ENCODE measurements at regions not wholly inside any gene's neighbourhood (a gene's known extent, or its start where the extent isn't known, plus 50 kb on each side); places are given as distances from the start of the nearest gene placed in this dataset.

GRCh38 chr2:120888851-120889250, 153.2 kb downstream of the GLI2 start:
- Histone ChIP-seq H3K4me3 (ENCODE audit: low read length, poor library complexity, severe bottlenecking) (no peak overlapping the region), H3K79me2 (ENCODE audit: insufficient read depth, low read length) (no peaks in the 10 kb centered on the region), H3K36me3 (ENCODE audit: insufficient read depth, low read length) (no peaks in the 10 kb centered on the region), H3K9me2 (replicated peaks; ENCODE audit: low read depth, low read length) (no peaks in the 10 kb centered on the region), H2AFZ (ENCODE audit: low read length) (no peak overlapping the region), H3K9me3 (ENCODE audit: insufficient read depth, low read depth, low read length) (no peaks in the 10 kb centered on the region), H3K4me2 (ENCODE audit: low read depth, low read length, poor library complexity, severe bottlenecking) (no peak overlapping the region), H3F3A (ENCODE audit: low read depth) (no peaks in the 10 kb centered on the region), H3K9ac (ENCODE audit: low read depth, low read length, poor library complexity, severe bottlenecking) (no peak overlapping the region), H3K4me1 (ENCODE audit: insufficient read depth, low read length, poor library complexity, severe bottlenecking) (no peaks in the 10 kb centered on the region), H4K20me1 (ENCODE audit: insufficient read depth, low read length, poor library complexity, severe bottlenecking) (no peaks in the 10 kb centered on the region), H3K27me3 (ENCODE audit: insufficient read depth, low read length, poor library complexity, severe bottlenecking) (no peaks in the 10 kb centered on the region)
- TF ChIP-seq CTCF (conservative IDR thresholded peaks at IDR 0.05; ENCODE audit: low read length), result no peak
- TF ChIP-seq EZH2phosphoT487 (IDR thresholded peaks at IDR 0.05; ENCODE audit: borderline replicate concordance), result no peak

GRCh38 chr2:120889936-120890335, 154.3 kb downstream of the GLI2 start:
- H3F3A ChIP-seq (ENCODE audit: low read depth), result no peaks in the 10 kb centered on the region
- H4K20me1 ChIP-seq (ENCODE audit: insufficient read depth, low read length, poor library complexity, severe bottlenecking), result no peaks in the 10 kb centered on the region
- H3K4me1 ChIP-seq (ENCODE audit: insufficient read depth, low read length, poor library complexity, severe bottlenecking), result no peaks in the 10 kb centered on the region
- H3K9ac ChIP-seq (ENCODE audit: low read depth, low read length, poor library complexity, severe bottlenecking), result no peak overlapping the region
- TF ChIP-seq CTCF (conservative IDR thresholded peaks at IDR 0.05; ENCODE audit: low read length) (no peak), EZH2phosphoT487 (IDR thresholded peaks at IDR 0.05; ENCODE audit: borderline replicate concordance) (no peak)
- H3K4me2 ChIP-seq (ENCODE audit: low read depth, low read length, poor library complexity, severe bottlenecking), result no peak overlapping the region
- H3K27me3 ChIP-seq (ENCODE audit: insufficient read depth, low read length, poor library complexity, severe bottlenecking), result no peaks in the 10 kb centered on the region
- no peaks in the 10 kb centered on the region for H3K79me2 ChIP-seq (ENCODE audit: insufficient read depth, low read length)
- H3K9me2 ChIP-seq (replicated peaks; ENCODE audit: low read depth, low read length), result no peaks in the 10 kb centered on the region
- H3K9me3 ChIP-seq (ENCODE audit: insufficient read depth, low read depth, low read length), result no peaks in the 10 kb centered on the region
- no peaks in the 10 kb centered on the region for H3K36me3 ChIP-seq (ENCODE audit: insufficient read depth, low read length)
- no peak overlapping the region for H3K4me3 ChIP-seq (ENCODE audit: low read length, poor library complexity, severe bottlenecking)
- no peak overlapping the region for H2AFZ ChIP-seq (ENCODE audit: low read length)

GRCh38 chr2:120890566-120891360, 155.1 kb downstream of the GLI2 start:
- no peaks in the 10 kb centered on the region for H3K9me2 ChIP-seq (replicated peaks; ENCODE audit: low read depth, low read length)
- H3K79me2 ChIP-seq (ENCODE audit: insufficient read depth, low read length), result no peaks in the 10 kb centered on the region
- no peaks in the 10 kb centered on the region for H3F3A ChIP-seq (ENCODE audit: low read depth)
- H4K20me1 ChIP-seq (ENCODE audit: insufficient read depth, low read length, poor library complexity, severe bottlenecking), result no peaks in the 10 kb centered on the region
- TF ChIP-seq EZH2phosphoT487 (IDR thresholded peaks at IDR 0.05; ENCODE audit: borderline replicate concordance), result no peak
- TF ChIP-seq CTCF (conservative IDR thresholded peaks at IDR 0.05; ENCODE audit: low read length), result no peak
- no peaks in the 10 kb centered on the region for H3K4me1 ChIP-seq (ENCODE audit: insufficient read depth, low read length, poor library complexity, severe bottlenecking)
- no peaks in the 10 kb centered on the region for H3K27me3 ChIP-seq (ENCODE audit: insufficient read depth, low read length, poor library complexity, severe bottlenecking)
- no peaks in the 10 kb centered on the region for H3K36me3 ChIP-seq (ENCODE audit: insufficient read depth, low read length)
- no peak overlapping the region for H3K4me3 ChIP-seq (ENCODE audit: low read length, poor library complexity, severe bottlenecking)
- H3K4me2 ChIP-seq (ENCODE audit: low read depth, low read length, poor library complexity, severe bottlenecking), result no peak overlapping the region
- H2AFZ ChIP-seq (ENCODE audit: low read length), result no peak overlapping the region
- no peak overlapping the region for H3K9ac ChIP-seq (ENCODE audit: low read depth, low read length, poor library complexity, severe bottlenecking)
- H3K9me3 ChIP-seq (ENCODE audit: insufficient read depth, low read depth, low read length), result no peaks in the 10 kb centered on the region
